Activated T-helper 1 cell treated with anti-CD3 and anti-CD28 coated beads, Interleukin-12 subunit alpha, Interleukin-12 subunit beta, Interleukin-2, Interleukin-4 antibody, amounts not matched to agents 30 ng/mL and 10 ng/mL and 1 ng/mL, durations not matched to agents 14 hours and 24 hours and 36 hours (primary cell): ENCODE measurements at regions not wholly inside any gene's neighbourhood (a gene's known extent, or its start where the extent isn't known, plus 50 kb on each side); places are given as distances from the start of the nearest gene placed in this dataset.

Experiments used
- DNase-seq: peaks from one replicate; pipeline ENCODE4 v3.0.0; 2021; ENCODE audit warnings: low spot score
- H3K27ac Mint-ChIP-seq: one replicate; pipeline ENCODE4 v1.8.0; 2021; ENCODE audit warnings: mild to moderate bottlenecking, mixed read lengths
- H3K27me3 Mint-ChIP-seq: one replicate; pipeline ENCODE4 v1.8.0; 2022; ENCODE audit warnings: mild to moderate bottlenecking, moderate library complexity, mixed read lengths; ENCODE audit not compliant: insufficient read depth
- H3K36me3 Mint-ChIP-seq: one replicate; pipeline ENCODE4 v1.8.0; 2021; ENCODE audit warnings: low read depth, mixed read lengths
- H3K4me1 Mint-ChIP-seq: one replicate; pipeline ENCODE4 v1.8.0; 2021; ENCODE audit warnings: low read depth, mixed read lengths
- H3K4me3 Mint-ChIP-seq: one replicate; pipeline ENCODE4 v1.8.0; 2021; ENCODE audit warnings: mild to moderate bottlenecking, moderate library complexity, mixed read lengths
- H3K9me3 Mint-ChIP-seq: one replicate; pipeline ENCODE4 v1.8.0; 2021; ENCODE audit warnings: mixed read lengths
- intact Hi-C: fragments of 100-400 bp; cut with micrococcal nuclease; formaldehyde crosslinking; loops from one replicate; pipeline ENCODE4 v1.15.1; 2024

DNA sequence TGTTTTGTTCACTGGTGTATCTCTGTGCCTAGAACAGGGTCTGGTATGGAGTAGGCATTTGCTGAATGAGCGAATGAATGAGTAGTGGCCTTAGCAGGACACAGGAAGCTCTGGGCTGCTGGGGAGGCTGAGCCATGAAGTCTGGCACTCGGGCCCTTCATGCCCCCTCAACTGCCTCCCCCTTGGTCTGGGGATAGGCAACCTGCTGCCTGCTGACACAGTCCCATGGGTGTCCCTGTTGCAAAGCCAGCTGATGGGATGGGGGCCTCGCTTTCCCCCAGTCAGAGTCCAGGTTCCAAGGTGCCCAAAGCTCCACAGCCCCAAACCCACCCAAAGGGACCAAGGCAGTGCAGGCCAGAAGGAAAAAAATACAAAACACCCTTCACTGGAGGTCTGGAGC, 107.0 kb upstream of the CASZ1 start:
- intact Hi-C loops: no loop called here
- Mint-ChIP-seq H3K9me3 (no peaks in the 10 kb centered on the region), H3K27ac (no peak overlapping the region), H3K36me3 (no peaks in the 10 kb centered on the region), H3K27me3 (no peaks in the 10 kb centered on the region), H3K4me1 (no peaks in the 10 kb centered on the region), H3K4me3 (no peak overlapping the region)
- DNase-seq: no peak

- no peak for DNase-seq
- H3K27ac Mint-ChIP-seq: no peak overlapping the region
- no peaks in the 10 kb centered on the region for H3K4me1 Mint-ChIP-seq
- H3K4me3 Mint-ChIP-seq: no peak overlapping the region
- H3K27me3 Mint-ChIP-seq: no peaks in the 10 kb centered on the region
- intact Hi-C loops: no loop called here
- no peaks in the 10 kb centered on the region for H3K36me3 Mint-ChIP-seq
- H3K9me3 Mint-ChIP-seq: no peaks in the 10 kb centered on the region
Measured at GRCh38 chr1:10903821-10904220, 107.4 kb upstream of the CASZ1 start.

DNA sequence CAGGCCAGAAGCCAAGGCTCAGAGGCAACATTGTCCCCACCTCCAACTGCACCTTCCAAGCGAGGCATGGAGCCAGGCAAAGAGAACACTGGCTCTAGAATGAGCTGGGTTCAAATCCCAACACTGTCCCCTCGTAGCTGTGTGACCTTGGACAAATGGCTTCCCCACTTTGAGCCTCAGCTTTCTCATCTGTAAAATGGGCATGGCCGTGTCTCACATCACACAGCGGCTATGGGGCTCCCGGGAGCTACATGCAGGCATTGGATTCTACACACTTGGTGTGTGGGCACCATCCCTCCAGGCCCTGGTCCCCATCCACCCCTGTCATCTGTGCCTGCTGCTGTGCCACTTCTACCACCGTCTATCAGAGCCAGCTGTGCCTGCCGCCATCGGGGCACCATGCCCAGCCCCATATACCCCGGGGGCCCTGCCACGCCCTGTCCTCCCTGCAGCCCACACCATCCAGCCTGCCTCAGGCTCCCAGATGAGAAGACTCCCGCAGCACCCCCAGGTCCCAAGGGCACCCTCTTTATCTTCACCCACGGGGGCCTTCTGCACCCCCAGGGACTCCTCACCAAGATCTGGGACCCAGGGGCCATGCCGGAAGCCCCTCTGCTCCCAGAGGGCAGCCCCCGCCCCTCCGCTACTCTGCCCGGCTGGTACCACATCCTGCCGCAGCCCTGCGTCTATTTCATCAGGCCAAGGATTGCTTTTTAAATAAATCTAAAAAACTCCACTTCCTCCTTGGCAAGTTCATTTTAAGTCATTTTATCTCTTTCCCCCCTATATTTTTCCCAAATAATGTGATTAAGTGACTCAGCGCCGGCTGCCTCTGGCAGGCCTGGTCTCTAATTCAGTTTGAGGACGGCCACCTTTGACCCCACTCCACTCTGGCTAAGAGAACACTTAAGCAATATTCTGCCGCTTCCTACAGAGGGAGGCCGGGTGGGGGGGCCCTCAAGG, 107.8 kb upstream of the TARDBP start:
- Mint-ChIP-seq H3K9me3 (no peaks in the 10 kb centered on the region), H3K4me1 (no peaks in the 10 kb centered on the region), H3K27ac (no peak overlapping the region), H3K27me3 (peaks cover 3% of the 10 kb centered on the region), H3K4me3 (no peak overlapping the region), H3K36me3 (no peaks in the 10 kb centered on the region)
- intact Hi-C loops: no loop called here
- DNase-seq: no peak

- H3K9me3 Mint-ChIP-seq: no peaks in the 10 kb centered on the region
- H3K36me3 Mint-ChIP-seq: no peaks in the 10 kb centered on the region
- H3K4me3 Mint-ChIP-seq: no peak overlapping the region
- intact Hi-C loops: no loop called here
- H3K27ac Mint-ChIP-seq: no peak overlapping the region
- no peaks in the 10 kb centered on the region for H3K4me1 Mint-ChIP-seq
- peaks cover 4% of the 10 kb centered on the region for H3K27me3 Mint-ChIP-seq
- DNase-seq: no peak
Measured at GRCh38 chr1:10905841-10906655, 106.4 kb upstream of the TARDBP start.

- intact Hi-C loops: no loop called here
- H3K4me3 Mint-ChIP-seq: no peak overlapping the region
- peaks cover 4% of the 10 kb centered on the region for H3K27me3 Mint-ChIP-seq
- H3K27ac Mint-ChIP-seq: no peak overlapping the region
- no peaks in the 10 kb centered on the region for H3K36me3 Mint-ChIP-seq
- no peaks in the 10 kb centered on the region for H3K9me3 Mint-ChIP-seq
- no peak for DNase-seq
- no peaks in the 10 kb centered on the region for H3K4me1 Mint-ChIP-seq
Measured at GRCh38 chr1:10906866-10907519, 105.5 kb upstream of the TARDBP start.

- Mint-ChIP-seq H3K27me3 (peaks cover 4% of the 10 kb centered on the region), H3K9me3 (no peaks in the 10 kb centered on the region), H3K4me3 (no peak overlapping the region), H3K27ac (no peak overlapping the region), H3K36me3 (no peaks in the 10 kb centered on the region), H3K4me1 (no peaks in the 10 kb centered on the region)
- no peak for DNase-seq
- intact Hi-C loops: no loop called here
Measured at GRCh38 chr1:10908266-10908665, 104.2 kb upstream of the TARDBP start.

DNA sequence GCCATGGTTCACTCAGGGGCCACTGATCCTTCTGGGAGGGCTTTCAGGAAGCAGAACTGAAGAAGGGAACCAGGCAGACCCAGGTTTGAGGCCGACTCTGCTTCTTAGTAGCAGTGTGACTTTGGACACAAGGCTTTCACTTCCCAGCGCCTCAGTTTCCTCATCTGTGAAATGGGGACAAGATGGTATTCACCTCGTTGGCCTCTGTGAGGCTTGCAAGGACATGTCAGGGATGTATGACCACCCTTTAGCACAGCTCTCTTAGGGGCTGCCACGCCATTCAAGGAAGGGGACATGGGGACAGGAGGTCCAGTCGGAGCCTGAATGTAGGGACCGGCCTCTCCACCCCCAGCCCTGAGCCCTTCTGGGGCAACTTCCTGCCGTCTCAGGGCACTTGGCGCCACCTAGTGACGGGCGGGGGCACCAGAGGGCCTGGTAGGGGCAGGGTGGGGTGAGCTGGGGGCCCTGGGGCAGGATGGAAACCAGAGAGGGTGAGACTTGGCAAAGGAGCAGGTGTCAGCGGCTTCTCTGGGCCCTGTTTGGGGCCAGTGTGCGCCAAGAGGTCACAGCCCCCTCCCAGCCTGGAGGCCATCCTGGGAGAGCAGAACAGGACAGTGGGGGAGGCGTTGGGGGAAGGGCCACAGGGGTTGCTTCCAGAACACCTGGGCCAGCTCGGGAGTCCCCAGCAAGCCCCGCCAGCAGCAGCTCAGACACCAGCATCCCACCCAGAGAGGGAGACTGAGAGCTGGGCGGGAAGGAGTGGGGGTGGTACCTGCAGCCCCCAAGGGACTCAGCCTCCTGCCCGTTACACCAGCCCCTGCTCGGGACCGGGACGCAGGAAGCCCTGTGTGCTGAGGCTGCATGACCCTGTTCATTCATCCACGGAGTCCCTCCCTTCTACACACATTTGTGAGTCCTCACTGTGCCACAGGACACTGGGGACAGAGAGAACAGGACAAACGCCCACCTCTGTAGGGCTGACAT, 102.5 kb upstream of the TARDBP start:
- Mint-ChIP-seq H3K9me3 (no peaks in the 10 kb centered on the region), H3K27ac (no peak overlapping the region), H3K36me3 (no peaks in the 10 kb centered on the region), H3K4me1 (no peaks in the 10 kb centered on the region), H3K4me3 (no peak overlapping the region), H3K27me3 (peaks cover 4% of the 10 kb centered on the region)
- DNase-seq: peak; percentile 44
- intact Hi-C loops: no loop called here

GRCh38 chr1:10910681-10911489, 101.6 kb upstream of the TARDBP start:
- intact Hi-C loops: no loop called here
- no peaks in the 10 kb centered on the region for H3K4me1 Mint-ChIP-seq
- no peak overlapping the region for H3K27ac Mint-ChIP-seq

DNA sequence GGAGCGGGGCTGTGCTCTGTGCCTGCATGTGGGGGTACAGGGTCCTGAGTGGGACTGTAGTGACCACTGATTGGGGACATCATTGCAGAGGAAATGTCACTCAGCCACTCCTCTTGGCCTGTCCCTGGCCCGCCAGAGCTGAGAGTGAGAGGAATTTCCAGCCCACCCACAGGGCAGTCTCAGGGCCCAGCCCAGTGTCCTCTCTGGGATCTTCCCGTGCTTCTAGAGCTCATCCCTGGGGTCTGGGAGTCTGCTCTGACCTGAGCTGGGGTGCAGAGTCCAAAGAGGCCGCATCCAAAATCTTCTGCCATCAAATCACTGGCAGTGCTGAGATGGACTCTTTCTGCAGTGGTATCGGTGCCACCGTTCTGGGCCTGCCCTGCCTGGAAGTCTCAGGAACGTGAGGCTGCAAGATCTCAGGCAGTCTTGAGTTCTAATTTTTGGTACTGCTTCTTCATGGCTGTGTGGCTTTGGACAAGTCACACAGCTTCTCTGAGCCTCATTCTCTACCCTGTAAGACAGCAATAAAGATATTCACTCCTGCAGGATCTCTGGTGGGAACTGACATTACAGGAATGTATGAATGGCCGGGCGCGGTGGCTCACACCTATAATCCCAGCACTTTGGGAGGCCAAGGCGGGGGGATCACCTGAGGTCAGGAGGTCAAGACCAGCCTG, 100.8 kb upstream of the TARDBP start:
- no peaks in the 10 kb centered on the region for H3K9me3 Mint-ChIP-seq
- DNase-seq: no peak
- H3K27ac Mint-ChIP-seq: no peak overlapping the region
- H3K36me3 Mint-ChIP-seq: no peaks in the 10 kb centered on the region
- no peak overlapping the region for H3K4me3 Mint-ChIP-seq
- intact Hi-C loops: no loop called here
- no peaks in the 10 kb centered on the region for H3K4me1 Mint-ChIP-seq
- H3K27me3 Mint-ChIP-seq: peaks cover 11% of the 10 kb centered on the region

More at GRCh38 chr1:10910681-10911489, 101.6 kb upstream of the TARDBP start:
- Mint-ChIP-seq H3K27me3 (peaks cover 6% of the 10 kb centered on the region), H3K36me3 (no peaks in the 10 kb centered on the region), H3K4me3 (no peak overlapping the region), H3K9me3 (no peaks in the 10 kb centered on the region)
- DNase-seq: no peak

- no peak for DNase-seq
- no peak overlapping the region for H3K27ac Mint-ChIP-seq
- intact Hi-C loops: no loop called here
- peaks cover 3% of the 10 kb centered on the region for H3K4me1 Mint-ChIP-seq
- no peaks in the 10 kb centered on the region for H3K36me3 Mint-ChIP-seq
- no peak overlapping the region for H3K4me3 Mint-ChIP-seq
- peaks cover 19% of the 10 kb centered on the region for H3K27me3 Mint-ChIP-seq
- no peaks in the 10 kb centered on the region for H3K9me3 Mint-ChIP-seq
Measured at GRCh38 chr1:10912441-10912840, 100.0 kb upstream of the TARDBP start.

DNA sequence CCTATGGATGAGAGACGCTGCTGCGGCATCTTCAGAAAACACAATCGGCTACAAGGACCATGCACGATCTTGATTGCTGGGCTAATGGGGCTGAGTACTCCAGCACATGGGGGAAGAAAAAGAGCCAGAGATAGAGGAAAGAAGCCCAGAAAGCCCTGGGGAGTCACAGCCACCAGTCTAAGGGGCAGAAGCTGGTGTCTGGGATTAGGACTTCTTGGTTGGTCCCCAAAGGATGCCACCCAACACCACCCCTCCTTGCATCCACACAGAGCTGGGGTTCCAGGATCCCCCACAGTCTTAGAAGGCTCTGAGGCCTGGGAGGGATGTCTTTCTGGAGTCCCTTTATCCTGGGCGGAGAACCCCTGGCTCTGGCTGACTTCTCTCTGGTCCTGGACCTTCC, 98.4 kb upstream of the TARDBP start:
- Mint-ChIP-seq H3K4me1 (peaks cover 15% of the 10 kb centered on the region), H3K4me3 (no peak overlapping the region), H3K9me3 (no peaks in the 10 kb centered on the region), H3K27me3 (peaks cover 29% of the 10 kb centered on the region), H3K27ac (no peak overlapping the region), H3K36me3 (no peaks in the 10 kb centered on the region)
- no peak for DNase-seq
- intact Hi-C loops: no loop called here
